GM12878 (cell line): ENCODE measurements at regions not wholly inside any gene's neighbourhood (a gene's known extent, or its start where the extent isn't known, plus 50 kb on each side); places are given as distances from the start of the nearest gene placed in this dataset.

Experiments used
- CTCF ChIP-seq, 3 experiments: IDR thresholded peaks in 2 of 3; conservative IDR thresholded peaks in 1 of 3; 2 replicates each; pipeline ENCODE4 v1.5.1; 2011; ENCODE audit warnings: low read depth in 3 of 3, low read length in 3 of 3, mild to moderate bottlenecking in 3 of 3, control low read depth in 2 of 3, moderate library complexity in 2 of 3, inconsistent platforms in 1 of 3, mixed read lengths in 1 of 3; ENCODE audit not compliant: control insufficient read depth in 2 of 3, insufficient read depth in 1 of 3; ENCODE audit errors: extremely low read depth in 1 of 3
- EP300 ChIP-seq, 2 experiments: fragments of 150-350 bp in 1 of 2; IDR thresholded peaks; 2 replicates each; pipeline ENCODE4 v1.6.1; 2011 to 2012; ENCODE audit warnings: low read depth in 2 of 2, low read length in 2 of 2, borderline replicate concordance in 1 of 2, improper control_type of control experiment in 1 of 2, inconsistent platforms in 1 of 2; ENCODE audit not compliant: control insufficient read depth in 1 of 2
- FOS ChIP-seq: IDR thresholded peaks from 3 replicates; pipeline ENCODE4 v1.6.1; 2011; ENCODE audit warnings: borderline replicate concordance; ENCODE audit not compliant: insufficient read length; ENCODE audit errors: extremely low read depth
- HDGF ChIP-seq: fragments of 450-650 bp; IDR thresholded peaks from 2 replicates; pipeline ENCODE4 v1.6.1; 2016; ENCODE audit warnings: antibody characterized with exemption
- RFX5 ChIP-seq: IDR thresholded peaks from 2 replicates; pipeline ENCODE4 v1.6.1; 2011; ENCODE audit warnings: low read depth, low read length, improper control_type of control experiment

DNA sequence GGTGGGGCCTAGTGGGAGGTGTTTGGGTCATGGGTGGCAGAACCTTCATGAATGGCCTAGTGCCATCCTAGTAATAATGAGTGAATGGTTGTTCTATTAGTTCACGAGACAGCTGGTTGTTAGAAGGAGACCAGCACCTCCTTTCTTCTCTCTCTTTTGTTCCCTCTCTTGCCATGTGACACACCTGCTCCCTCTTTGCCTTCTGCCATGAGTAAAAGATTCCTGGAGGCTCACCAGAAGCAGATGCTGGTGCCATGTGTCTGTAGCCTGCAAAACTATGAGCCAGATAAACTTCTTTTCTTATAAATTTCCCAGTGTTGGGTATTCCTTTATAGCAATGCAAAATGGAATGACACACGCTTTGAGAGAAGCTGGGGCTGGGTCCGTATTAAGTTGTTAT lies 89.0 kb upstream of the SLC4A7 start:
- no peak for TF ChIP-seq RFX5
- TF ChIP-seq FOS: no peak
- TF ChIP-seq HDGF: no peak
- TF ChIP-seq EP300 (IDR thresholded peaks at IDR 0.05; ENCODE audit: borderline replicate concordance in 1 of 2, control insufficient read depth in 1 of 2, low read depth in 2 of 2, low read length in 2 of 2): no peak
- TF ChIP-seq CTCF (IDR thresholded peaks at IDR 0.05 in 2 of 3, conservative IDR thresholded peaks at IDR 0.05 in 1 of 3; ENCODE audit: control insufficient read depth in 2 of 3, extremely low read depth in 1 of 3, insufficient read depth in 1 of 3, low read depth in 3 of 3, low read length in 3 of 3): no peak
